D721Med (cell line): ENCODE measurements at regions not wholly inside any gene's neighbourhood (a gene's known extent, or its start where the extent isn't known, plus 50 kb on each side); places are given as distances from the start of the nearest gene placed in this dataset.
"Not testable (repeated sequence)": the region's sequence is repeated elsewhere in the genome, so short reads cannot be mapped to it uniquely, and the experiment has no call there.

Experiments used
- DNase-seq: peaks from one replicate; pipeline ENCODE4 v3.0.0; 2011; ENCODE audit warnings: low spot score; ENCODE audit not compliant: insufficient read length
- FAIRE-seq: peaks from 2 replicates; lab custom pipeline; 2011; peaks lifted over from hg19 to GRCh38; lab: Jason Lieb, UNC
- TF ChIP-seq, protein P1 (sequence below): IDR thresholded peaks from 2 replicates; pipeline ENCODE4 v1.5.1; 2012; ENCODE audit warnings: mild to moderate bottlenecking, control low read depth; ENCODE audit not compliant: insufficient read depth; ENCODE audit errors: missing control alignments

DNA sequence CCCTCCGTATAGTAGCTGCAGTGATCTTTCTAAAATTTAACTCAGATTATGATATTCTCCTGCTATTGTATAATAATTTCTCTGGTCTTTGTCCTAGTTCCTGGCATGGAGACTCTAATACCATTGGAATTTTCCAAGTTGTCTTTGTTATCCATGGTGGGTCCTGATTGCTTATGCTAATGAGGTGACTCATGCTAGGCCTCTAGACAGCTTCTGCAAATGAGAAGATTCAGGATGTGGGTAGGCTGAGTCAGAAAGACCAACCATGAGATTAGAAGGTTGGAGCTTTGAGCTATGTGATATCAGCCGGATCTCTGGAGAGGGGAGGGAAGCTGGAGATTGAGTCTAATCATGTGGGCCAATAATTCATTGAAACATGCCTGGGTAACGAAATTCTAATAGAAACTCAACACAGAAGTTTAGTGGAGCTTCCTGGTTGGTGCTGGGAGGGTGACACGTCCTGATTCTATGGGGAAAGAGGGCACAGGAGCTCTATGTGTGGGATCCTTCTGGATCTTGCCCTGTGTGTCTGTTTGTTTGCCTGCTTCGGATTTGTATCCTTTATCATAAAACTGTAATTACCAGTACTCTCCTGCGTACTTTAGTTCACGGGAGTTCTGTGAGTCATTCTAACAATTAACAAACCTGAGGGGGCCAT, 73.2 kb upstream of the CNIH3 start:
- no peak for DNase-seq
- TF ChIP-seq, protein P1, sequence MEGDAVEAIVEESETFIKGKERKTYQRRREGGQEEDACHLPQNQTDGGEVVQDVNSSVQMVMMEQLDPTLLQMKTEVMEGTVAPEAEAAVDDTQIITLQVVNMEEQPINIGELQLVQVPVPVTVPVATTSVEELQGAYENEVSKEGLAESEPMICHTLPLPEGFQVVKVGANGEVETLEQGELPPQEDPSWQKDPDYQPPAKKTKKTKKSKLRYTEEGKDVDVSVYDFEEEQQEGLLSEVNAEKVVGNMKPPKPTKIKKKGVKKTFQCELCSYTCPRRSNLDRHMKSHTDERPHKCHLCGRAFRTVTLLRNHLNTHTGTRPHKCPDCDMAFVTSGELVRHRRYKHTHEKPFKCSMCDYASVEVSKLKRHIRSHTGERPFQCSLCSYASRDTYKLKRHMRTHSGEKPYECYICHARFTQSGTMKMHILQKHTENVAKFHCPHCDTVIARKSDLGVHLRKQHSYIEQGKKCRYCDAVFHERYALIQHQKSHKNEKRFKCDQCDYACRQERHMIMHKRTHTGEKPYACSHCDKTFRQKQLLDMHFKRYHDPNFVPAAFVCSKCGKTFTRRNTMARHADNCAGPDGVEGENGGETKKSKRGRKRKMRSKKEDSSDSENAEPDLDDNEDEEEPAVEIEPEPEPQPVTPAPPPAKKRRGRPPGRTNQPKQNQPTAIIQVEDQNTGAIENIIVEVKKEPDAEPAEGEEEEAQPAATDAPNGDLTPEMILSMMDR = no peak
- no peak for FAIRE-seq

- DNase-seq = no peak
- FAIRE-seq = no peak
- TF ChIP-seq, protein P1 = no peak
These were observed 72.7 kb upstream of the CNIH3 start for GRCh38 chr1:224543453-224543852.

DNA sequence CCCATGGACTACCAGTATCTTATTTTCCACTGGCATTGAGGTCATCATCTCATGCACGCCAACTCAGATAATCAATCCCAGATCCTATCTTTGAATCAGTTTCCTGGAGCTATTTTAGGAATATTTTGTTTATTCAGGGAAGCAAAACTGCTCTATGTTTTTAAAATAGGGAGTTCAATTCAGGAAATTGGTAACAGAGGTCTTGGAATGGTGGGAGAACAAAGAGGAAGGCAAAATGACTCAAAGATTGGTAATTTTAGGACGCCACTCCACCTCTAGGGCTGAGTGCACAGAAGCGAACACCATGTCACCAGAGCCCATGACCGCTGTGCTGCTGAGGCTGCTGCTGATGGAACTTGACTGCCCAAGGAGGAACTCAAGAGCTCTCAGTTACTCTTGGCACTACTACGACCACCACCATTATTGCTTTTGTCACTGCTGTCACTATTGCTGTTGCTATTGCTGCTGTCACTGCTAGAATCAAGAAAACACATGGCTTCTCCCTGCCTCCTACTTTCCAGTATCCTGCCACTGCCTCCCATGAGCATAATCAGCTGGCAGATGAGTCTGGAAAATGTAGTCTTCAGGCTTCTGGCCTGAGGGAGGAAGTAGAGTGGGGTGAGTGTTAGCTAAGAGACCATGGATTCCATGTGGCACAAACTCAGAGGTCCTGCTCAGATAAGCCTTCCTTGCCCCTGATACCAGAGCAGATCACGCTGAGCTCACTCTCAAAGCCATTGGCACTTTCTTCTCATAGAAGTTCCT, 71.6 kb upstream of the CNIH3 start:
- DNase-seq = no peak
- FAIRE-seq = no peak
- TF ChIP-seq, protein P1 = no peak

- no peak for FAIRE-seq
These were observed 70.5 kb upstream of the CNIH3 start for GRCh38 chr1:224545571-224545970.

DNA sequence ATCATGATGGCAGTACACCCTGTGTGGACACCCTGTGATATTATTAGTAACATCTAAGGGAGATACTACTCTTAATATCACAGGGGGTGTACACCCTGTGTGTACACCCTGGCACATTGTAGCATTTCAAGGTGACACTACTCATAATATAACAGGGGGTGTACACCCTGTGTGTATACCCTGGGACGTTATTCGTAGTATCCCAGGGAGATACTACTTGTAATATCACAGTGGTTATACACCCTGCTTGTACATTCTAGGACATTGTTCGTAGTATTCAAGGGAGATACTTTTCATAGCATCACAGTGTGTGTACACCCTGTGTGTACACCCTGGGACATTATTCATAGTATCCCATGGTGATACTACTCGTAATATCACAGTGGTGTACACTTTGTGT, 67.4 kb upstream of the CNIH3 start:
- DNase-seq (no peak), FAIRE-seq (no peak)
- TF ChIP-seq, protein P1 = no peak

More at GRCh38 chr1:224545571-224545970, 70.5 kb upstream of the CNIH3 start:
- TF ChIP-seq, protein P1 = no peak
- DNase-seq = no peak

GRCh38 chr1:224551189-224551588, 64.9 kb upstream of the CNIH3 start:
- FAIRE-seq, DNase-seq: not testable (repeated sequence)

GRCh38 chr1:224554056-224554455, 62.1 kb upstream of the CNIH3 start:
- DNase-seq (no peak), FAIRE-seq (no peak)
- TF ChIP-seq, protein P1 = no peak
